ENCODE measurements at regions not wholly inside any gene's neighbourhood (a gene's known extent, or its start where the extent isn't known, plus 50 kb on each side); places are given as distances from the start of the nearest gene placed in this dataset.

GRCh38 chr7:155182406-155182970 is 112.4 kb downstream of the HTR5A start:
- DNase-seq, result no peak

DNA sequence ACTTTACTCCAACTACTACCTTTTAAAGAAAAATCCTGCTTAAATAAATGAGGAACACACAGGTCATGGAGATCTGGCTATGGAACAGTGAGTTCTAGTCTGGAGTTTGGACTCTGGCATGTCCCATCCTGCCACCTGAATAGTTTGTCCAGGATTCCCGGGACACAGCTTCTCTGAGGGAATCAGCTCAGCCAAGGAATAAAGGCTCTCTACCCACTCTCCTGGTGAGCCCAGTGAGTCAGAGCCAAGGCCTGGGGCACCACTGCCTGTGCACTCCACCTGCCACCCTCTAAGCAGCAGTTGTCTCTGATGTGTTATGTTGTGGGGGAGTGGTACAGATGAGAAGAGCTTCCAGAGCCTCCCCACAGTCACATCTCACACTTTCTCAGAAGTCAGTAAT is 113.5 kb downstream of the HTR5A start:
- no peak for DNase-seq

- DNase-seq, result no peak
Observed at GRCh38 chr7:155184923-155185322, 112.8 kb upstream of the INSIG1 start.

DNA sequence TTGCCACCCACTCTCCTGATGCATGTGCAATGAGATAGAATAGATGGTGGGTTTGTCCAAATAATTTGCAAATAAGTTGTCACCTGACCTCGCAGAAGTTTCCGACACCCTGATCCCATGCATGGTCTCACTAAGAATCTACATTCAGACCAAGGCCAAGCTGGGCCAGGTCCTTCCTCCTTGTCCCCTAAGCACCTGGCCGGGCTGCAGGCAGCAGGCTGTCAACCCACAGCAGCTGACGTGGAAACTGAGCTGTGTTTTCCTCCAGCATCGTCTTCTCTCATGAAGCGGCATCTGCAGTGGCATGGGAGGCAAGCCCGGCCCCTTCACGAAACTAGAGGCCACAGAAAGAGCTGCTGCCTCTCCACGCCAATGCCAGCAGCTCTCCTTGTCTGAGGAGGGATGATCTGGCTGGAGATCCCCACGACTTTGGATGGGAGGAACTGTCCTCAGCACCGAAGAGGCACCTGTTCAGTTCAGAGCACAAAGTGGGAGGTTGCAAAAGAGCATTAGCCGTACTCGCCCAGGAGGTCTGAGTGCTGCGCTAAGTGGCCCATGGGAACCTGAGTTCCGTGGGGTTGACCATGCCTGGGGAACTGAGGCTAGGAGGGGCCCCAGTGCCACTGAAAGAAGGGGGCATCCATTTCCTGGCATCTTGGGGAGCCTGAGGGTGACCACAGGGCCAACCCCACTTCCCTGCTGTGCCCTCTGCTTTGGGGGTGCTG is 110.5 kb upstream of the INSIG1 start:
- no peak for DNase-seq

GRCh38 chr7:155188357-155188756 is 109.3 kb upstream of the INSIG1 start:
- DNase-seq, result no peak

GRCh38 chr7:155188821-155189581 is 108.7 kb upstream of the INSIG1 start:
- DNase-seq, result no peak

- no peak for DNase-seq
Observed at GRCh38 chr7:155189590-155189989, 108.1 kb upstream of the INSIG1 start.

DNA sequence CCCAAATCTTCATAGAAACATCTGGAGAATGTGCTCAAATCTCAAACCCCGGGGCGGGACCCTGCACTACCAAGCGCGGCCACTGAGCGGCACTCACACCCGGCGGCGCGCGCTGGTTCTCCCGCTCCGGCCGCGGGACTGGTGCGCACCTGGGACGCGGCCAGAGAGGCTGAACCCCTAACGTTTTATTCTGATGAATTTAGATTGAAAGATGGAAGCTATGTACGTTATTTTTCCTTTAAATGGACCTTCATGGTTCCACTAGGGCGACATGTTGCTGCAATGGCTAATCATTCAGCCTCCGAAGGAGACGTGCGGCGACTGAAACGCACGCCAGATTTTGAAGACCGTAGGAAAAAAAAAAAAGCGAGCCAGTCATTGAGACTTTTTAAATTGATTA is 107.0 kb upstream of the INSIG1 start:
- no peak for DNase-seq

- no peak for DNase-seq
Observed at GRCh38 chr7:155191137-155191536, 106.5 kb upstream of the INSIG1 start.

GRCh38 chr7:155191901-155192478 is 105.7 kb upstream of the INSIG1 start:
- no peak for DNase-seq

DNA sequence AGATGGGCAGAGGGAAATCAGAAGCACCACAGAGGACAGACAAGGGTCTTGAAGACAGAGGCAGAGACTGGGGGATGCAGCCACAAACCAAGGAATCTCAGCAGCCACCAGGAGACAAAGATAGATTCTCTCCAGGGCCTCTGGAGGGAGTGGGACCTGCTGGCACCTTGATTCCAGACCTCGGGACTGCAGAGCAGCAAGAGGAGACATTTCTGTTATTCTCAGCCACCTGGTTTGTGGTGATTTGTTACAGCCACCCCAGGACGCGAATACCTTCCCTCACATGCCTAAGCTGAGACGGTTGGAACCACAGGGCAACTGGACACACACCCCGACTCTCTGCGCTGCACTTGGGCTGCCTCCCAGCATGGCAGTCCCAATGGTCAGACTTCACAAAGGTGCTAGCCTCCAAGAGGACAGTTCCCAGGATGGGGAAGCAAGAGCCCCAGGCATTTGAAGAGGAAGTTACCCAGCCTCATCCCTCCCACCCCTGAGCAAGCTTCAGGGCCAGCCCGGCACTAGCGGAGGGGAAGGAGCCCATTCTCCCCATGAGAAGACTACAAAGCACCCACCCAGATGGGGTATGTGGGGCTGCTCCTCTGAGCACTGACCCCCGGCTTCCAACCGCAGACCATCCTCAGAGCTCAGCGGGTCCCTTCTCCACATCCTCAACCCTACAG is 104.6 kb upstream of the INSIG1 start:
- DNase-seq, result no peak

GRCh38 chr7:155193716-155194115 is 104.0 kb upstream of the INSIG1 start:
- DNase-seq, result no peak

- no peak for DNase-seq
Observed at GRCh38 chr7:155194382-155195140, 103.1 kb upstream of the INSIG1 start.

DNA sequence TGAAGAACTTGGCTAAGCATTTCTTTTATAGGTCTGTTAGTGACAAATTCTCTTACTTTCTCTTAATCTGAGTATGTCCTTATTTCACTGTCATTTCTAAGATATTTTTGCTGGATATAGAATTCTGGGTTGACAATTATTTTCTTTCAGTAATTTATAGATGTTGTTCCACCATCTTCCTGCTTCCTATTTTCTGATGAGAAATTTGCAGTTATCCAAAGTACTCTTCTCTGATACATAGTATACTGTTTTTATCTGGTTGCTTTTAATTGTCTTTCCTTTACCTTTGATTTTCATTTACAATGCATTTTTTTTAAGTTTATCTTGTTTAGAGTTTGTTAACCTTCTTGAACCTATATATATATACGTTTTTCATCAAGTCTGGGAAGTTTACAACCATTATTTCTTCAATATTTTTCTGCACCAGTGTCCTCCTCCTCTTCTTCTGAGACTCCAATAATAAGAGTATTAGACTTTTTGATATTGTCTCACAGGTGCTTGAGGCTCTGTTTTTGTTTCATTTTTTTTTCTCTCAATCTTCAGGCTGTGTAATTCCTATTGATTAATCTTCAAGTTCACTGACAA is 101.6 kb upstream of the INSIG1 start:
- DNase-seq, result no peak

- DNase-seq, result no peak
Observed at GRCh38 chr7:155198196-155198892, 99.3 kb upstream of the INSIG1 start.

GRCh38 chr7:155198901-155199845 is 98.5 kb upstream of the INSIG1 start:
- no peak for DNase-seq

- no peak for DNase-seq
Observed at GRCh38 chr7:155201325-155202087, 96.2 kb upstream of the INSIG1 start.

DNA sequence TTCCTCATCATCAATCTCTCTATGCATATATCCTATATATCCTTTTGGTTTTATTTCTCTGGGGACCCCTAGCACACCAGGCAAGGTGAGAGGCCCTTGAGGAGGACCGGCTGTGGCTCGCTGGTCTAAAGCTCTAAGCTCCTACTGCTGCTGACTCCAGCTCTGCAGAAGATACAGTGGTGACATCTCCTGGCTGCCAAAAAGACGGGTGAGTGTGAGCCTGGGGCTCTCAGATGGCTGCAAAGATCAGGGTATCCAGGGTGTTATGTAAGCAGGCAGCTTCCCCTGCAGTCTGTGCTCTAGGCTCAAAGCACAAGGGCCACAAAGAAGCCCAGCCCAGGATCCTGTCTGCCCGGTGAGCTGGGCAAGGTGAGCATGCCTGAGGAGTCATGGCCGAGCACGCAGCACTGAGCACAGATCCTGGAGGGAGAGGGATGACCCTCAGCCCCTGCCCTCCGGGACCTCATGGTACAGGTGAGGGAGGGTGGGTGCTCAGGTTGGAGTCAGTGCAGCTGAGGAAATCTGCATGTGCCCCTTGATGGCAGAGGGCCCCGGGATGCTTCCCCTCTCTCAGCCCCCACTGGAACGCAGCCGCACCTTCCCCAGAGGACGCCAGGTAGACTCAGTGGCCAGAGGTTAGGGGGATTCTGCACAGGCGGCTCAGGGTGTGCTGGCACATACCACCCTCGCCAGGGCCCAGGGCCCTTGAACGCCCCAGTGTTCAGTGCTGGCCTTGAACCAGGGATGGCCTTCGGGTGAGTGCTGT is 95.4 kb upstream of the INSIG1 start:
- DNase-seq, result no peak

Data from NCI-H187 treated with DMSO at 0.1 percent for 48 hours (cell line).